DMS79 (cell line): ENCODE measurements at regions not wholly inside any gene's neighbourhood (a gene's known extent, or its start where the extent isn't known, plus 50 kb on each side); places are given as distances from the start of the nearest gene placed in this dataset.

ENCODE experiments used
- DNase-seq: peaks from one replicate; lab custom pipeline; 2025; lab: John Stamatoyannopoulos, UW

DNA sequence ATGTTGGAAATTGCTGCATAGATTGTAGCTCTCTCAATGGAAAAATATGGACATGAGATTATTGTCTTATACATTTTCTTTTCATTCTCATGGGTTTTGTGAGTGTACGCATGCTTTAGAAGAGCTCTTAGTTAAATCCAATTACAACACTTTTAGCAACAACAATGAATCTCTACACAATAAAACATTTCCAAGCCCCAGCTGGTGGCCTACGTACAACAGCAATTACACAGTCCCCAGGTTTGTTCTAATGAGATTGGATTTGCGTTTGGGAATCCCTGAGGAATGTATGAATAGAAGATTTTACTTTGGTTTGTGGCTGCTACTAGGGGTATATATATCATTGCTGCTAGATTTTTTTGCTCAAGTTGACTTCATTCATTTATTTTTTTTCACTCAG lies 98.6 kb downstream of the FHDC1 start:
- DNase-seq = no peak

DNA sequence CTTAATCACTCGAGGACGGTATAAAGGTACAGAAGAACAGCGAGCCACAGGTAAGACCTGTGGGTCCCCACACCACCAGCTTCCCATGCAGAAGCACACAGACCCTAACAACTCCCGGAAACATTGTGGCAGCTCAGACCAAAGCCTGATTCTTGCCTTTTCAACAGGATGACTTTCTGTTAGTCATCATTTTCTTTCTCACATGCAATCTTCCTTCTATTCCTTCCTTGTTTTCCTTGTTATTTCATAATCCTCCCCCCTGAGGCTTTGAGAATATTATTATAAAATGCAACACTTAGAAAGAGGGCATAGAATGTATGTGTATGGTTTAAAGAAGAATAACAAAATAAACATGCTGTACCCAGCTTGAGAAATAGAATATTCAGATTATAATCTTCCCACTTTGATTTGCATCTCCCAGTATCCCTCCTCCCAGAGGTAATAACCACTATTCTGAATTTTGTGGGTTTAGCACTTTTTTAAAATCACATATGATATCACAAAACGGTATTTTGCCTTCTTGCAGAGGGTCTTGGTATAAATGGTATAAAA lies 100.9 kb downstream of the FHDC1 start:
- DNase-seq = no peak

DNA sequence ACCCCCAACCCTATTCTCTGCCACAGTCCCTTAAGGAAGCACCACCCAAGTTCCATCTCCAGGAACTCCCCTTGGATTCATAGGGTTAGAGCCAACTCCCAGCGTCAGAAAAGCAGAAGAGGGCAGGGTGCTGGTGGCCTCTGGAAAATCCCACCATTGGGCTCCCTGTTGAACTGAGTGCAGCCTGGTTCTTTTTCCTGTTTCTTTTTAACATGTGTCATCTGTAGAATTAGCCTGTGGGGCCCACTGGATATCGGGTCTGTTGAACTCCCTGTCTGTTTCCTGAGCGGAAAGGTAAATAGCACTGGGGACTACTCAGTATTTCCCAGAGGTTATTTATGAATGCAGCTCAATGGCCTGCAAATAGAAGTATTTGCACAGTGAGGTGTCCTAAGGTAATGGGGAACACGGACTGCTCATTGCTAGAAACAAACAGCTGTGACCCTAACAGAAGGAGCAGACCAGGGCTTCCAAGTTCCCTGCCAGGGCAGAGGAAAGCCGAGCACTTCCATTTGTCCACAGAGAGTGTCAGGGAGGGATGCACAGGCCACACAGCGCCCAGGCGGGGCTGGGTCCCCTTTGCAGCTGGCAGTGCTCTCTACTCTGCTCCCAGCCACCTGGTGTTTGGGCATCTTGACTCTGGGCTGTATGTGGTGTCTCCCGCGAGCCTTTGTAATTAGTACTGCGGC lies 102.6 kb downstream of the FHDC1 start:
- DNase-seq = no peak

DNA sequence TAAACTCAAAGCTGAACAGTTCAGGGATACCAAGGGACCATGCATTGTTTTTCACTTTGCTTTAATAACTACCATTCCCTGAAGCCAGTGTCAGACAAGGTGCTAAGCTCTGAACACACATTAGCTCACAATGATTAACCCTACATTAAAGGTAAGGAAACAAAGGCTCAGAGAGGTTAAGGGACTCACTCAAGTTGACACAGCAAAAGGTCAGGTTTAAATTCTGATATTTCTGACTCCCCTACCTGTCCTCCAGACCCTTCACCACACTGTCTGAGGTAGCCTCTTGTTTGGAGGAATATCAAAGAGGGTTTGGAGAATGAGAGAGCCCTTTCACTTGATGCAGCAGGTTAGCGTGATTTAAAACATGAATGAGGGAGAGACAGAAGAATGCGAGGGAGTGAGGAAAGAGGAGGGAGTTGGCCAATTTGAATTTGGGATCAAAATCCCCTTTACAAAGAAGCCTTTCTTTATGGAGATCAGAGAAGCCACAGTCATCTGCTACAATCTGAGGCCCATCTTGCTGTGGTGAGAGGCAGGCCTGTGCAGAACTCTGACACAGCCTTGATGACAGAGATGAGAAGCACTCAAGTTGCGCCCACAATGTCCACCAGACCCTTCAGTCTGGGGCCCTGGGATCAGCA lies 103.5 kb downstream of the FHDC1 start:
- no peak for DNase-seq

DNA sequence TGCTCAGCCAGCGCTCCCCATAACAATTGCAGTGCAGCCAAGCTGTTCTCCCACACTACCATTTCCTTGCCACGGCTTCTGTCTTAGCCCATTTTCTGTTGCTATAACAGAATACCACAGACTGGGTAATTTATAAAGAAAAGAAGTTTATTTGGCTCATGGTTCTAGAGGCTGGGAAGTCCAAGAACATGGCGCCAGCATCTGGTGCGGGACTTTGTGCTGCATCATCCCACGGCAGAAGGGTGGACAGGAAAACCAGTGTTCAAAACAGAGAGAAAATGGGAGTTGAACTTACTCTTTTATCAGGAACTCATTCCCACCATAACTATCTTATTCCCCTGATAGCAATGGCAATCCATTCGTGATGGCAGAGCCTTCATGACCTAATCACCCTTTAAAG lies 104.6 kb downstream of the FHDC1 start:
- no peak for DNase-seq

DNA sequence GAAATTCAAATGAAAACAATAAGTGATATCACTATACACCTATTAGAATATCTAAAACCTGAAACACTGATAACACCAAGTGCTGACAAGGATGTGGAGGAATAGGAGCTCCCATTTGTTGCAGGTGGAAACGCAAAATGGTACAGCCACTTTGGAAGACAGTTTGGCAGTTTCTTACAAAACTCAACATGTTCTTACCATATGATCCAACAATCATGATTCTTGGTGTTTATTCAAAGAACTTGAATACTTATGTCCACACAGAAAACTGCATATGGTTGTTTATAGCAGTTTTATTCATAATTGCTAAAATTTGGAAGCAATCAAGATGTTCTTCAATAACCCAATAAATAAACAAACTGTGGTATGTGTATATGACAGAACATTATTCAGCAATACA lies 107.9 kb downstream of the FHDC1 start:
- DNase-seq = no peak

DNA sequence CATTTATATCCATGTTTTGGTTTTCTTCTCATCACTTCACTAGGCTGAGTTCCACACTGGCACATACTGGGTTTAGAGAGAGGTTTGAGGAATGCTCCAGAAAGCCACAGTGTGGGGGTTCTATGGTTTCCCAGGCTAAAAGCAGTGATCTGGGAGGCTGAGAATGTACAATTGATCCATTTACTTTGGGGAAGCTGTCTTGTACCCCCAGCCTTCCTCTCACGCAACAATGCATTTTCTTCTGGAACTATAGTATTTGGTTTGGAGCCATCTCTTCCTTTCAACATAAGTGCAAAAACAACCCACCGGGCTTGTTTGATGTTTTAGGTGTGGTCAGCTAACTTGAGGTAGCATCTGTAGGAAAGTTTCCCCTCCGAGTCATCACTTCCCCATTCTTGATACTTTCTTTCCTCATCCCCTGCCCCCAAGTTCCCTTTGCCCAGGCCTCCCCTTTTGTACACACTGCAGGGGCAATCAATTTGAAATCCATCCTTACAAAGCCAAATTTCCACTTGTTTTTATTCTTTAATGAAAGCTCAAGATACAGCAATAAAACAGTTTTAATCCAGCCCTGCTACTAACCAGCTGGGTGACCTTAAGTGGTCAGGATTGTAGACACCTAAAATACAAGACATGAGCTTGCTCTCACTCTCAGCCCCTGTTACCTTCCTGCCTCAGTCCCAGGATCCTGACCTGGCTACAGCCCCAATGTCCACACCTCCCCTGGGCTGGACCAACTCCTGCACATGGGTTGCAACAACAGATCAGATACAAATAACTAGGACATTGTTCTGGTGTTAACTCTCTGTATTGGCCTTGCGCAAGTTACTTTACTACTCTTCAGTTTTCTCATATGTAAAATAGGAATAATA lies 109.2 kb downstream of the FHDC1 start:
- DNase-seq = no peak

DNA sequence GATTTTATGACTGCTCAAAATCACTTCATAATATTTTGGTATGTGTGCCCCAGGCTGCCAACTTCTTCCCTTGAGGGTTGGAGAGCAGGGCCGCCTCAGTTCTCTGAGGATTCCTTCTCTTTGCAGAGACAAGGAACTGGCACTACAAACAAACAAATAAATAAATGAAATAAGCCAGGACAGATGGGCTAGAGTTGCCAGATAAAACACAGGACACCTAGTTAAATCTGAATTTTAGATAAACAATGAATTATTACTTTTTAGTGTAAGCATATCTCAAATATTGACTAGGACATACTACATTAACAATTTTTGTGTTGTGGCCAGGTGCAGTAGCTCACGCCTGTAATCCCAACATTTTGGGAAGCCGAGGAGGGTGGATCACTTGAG lies 122.5 kb downstream of the FHDC1 start:
- no peak for DNase-seq

DNA sequence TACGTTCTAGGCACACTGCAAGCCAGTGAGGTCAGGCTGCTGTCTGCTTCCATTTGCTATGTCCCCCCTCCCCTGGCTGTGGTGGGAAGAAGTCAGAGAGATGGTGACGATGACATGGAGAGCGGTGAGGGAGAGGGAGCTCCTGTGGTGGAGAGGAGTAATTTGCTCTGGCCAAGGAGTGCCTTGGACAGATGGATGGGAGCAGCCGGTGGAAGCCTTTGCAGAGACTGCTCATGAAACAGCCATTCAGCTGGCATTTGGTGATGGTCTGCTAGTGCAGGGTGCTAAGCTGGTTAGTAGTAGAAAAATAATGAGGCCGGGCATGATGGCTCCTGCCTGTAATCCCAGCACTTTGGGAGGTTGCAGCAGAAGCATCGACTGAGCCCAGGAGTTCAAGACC lies 124.1 kb downstream of the FHDC1 start:
- DNase-seq = no peak

DNA sequence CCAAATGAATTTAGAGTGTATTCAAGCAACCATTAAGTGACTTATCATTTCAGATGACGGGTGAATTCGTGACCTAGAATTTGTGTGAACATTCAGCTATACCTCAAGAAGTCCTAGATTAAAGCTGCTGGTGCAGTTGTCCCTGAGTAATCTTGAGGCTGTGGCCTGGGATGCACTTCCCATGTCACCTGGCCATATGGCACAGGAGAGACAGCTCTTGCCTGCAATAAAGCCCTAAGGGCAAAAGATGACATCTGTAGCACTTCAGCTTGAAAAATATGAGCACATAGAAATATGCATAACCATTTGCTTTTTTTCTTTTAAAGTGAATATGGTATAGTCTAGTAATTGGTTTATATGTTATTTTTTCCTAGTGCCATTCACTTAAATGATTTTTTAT lies 125.8 kb downstream of the FHDC1 start:
- no peak for DNase-seq

DNA sequence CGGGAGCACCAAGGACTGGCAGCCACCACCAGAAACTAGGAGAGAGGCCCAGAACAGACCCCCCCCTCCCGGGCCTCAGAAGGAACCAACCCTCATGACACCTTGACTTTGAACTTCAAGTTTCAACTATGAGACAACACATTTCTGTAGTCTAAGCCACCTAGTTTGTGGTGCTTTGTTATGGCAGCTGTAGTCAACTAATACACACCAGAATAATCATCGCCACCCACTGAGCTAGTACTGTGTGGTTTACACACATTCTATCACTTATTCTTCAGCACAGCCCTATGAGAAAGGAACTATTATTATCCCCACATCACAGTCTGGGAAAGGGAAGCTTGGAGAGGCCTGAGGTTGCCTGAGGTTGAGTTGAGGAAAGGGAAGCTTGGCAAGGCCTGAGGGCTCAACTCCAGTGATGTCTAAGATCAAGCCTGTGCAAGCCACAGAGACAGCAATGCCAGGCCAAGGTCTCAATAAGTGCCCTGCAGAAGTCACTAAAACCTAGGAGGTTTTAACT lies 126.6 kb downstream of the FHDC1 start:
- DNase-seq = no peak

DNA sequence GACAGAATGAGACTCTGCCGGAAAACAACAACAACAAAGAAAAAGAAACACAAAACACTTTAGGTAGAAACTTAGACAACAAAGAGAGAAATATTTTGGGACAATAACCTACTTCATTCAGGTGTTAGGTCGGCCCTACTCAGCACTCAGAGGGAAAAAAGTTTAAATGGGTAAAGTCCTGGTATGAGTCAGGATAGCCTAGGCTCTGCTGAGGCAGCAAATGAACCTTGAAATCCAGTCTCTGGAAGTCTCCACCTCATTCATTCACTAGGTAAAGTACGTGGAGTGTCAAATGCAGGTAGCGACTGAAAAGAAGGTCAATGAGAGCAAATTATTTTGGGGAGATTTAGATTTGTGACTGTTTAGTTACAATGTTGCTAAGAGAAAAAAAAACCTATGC lies 127.4 kb downstream of the FHDC1 start:
- DNase-seq = no peak

DNA sequence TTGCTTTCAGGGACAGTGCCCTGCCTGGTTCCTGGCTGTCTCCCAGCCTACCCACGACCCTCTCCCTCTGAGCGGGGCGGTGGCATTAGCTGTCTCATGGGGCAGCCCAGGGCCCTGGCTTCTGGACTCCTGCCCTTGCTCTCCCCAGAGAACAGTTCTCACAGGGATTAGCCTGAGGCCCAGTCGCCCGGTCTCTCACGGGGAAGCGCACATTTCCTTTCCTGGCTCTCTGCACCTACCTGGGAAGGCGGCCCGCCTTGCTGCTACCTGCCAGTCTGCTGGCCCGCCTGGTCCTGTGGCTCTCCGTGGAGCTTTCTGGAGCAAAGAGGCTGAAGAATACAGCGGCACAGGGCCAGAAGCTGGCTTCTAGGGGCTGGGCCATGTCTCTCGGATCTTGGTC lies 128.4 kb downstream of the FHDC1 start:
- no peak for DNase-seq

DNA sequence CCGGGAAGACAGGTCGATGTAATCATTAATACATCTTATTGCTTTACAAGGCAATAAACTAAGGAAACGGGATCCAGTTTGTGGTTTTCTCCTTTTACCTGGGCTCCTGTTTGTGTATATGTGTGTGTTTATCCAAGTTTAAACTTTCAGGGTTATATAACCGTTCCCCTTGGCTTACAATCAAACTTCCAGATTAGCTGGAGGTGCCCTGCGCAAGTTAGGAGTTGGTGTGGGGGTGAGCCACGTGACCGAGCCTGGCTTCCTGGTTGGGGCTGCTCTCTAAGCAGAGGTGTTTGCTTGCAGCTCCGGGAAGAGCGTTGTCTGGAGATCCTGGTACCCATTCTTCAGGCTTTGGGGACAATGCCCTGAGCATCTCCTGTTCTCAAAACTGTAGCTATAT lies 129.2 kb downstream of the FHDC1 start:
- no peak for DNase-seq

DNA sequence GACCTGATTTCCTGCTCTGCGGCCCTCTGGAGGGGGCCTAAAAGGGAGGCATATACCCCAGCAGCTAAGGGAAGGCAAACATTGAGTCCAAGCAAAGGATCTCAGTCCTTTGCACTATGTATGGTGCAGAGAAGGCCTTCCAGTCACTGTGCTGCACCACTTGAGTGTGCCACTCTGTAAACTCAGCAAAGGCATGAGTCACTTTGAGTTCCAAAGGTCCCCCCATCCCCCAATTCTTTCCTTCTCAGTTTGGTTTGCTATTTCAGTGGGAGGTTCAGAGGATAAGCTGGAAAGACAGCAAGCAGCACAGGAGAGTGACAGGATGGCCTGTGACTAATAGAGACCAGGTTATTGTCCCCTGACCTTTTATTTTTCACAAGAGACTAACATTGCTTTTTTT lies 131.3 kb downstream of the FHDC1 start:
- DNase-seq = no peak

DNA sequence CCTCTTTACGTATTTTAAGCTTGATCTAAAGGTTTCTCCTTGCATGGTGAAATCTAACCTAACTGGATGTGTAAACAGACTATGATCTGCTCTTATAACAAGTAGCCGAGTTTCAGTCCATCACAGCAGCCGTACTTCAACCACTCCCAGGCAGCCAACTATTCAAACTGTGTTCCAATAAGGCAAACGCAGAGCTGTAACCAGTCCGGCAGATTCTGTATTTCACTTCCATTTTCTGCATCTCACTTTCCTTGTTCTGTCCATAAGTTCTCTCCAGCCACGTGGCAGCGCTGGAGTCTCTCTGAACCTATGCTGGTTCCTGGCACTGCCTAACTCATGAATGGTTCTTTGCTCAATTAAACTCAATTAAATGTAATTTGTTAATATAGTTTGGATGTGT lies 132.6 kb downstream of the FHDC1 start:
- DNase-seq = no peak

DNA sequence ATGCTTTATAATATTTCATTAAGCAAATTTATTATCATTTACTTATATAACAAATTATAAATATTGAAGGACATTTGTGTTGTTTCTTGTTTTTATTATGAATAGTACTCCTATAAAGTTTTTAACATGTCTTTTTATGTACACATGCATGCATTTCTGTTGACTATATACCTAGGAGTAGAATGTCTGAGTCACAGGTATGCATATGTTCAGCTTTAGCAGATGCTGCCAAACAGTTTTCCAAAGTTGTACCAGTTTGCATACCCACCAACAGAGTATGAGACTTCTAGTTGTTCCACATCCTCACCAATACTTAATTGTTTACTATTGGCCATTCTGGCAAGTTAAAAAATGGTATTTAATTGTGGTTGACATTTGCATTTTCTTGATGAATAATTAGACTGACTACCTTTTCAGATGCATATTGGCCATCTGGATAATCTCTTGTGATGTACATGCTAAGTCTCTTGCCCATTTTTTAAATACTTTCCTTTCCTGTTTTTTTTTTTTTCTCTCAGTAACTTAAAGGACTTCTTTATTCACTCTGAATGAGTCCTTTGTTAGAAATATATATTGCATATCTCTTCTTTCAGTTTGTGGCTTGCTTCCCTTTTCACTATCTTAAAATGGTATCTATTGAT lies 132.2 kb upstream of the TRIM2 start:
- DNase-seq = no peak

DNA sequence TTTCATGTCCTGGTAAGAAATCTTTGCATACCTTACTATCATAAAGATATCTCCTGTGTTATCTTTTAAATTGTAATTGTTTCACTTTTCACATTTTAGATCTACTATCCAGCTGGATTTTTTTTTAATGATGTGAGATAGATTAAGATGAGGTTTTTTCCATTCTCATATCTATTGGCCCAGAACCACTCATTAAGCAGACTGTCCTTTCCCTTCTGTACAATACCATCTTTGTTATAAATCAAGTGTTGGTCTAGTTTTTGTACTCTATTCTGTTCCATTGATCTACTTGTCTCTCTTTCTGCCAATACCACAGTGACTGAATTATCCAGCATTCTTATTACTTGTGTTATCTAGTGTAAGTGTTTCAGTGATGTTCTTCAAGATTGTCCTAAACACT lies 131.6 kb upstream of the TRIM2 start:
- DNase-seq = no peak

DNA sequence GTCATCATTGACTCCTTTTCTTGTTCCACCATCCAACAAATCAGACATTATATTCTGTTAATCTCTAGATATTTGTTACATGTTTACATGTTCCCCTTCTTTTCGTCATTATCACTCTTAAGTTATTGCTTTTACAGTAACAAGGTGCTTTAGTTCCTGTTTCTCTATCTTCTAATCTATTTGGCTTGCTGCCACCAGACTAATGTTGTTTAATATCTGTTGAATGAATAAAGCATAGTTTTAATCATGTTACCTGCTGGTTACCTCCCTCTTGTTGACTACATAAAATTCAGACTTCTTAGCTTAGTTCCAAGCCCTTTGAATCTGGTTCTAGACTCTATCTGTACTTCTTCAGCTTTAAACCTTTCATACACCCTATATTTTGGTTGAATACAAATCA lies 129.8 kb upstream of the TRIM2 start:
- no peak for DNase-seq

DNA sequence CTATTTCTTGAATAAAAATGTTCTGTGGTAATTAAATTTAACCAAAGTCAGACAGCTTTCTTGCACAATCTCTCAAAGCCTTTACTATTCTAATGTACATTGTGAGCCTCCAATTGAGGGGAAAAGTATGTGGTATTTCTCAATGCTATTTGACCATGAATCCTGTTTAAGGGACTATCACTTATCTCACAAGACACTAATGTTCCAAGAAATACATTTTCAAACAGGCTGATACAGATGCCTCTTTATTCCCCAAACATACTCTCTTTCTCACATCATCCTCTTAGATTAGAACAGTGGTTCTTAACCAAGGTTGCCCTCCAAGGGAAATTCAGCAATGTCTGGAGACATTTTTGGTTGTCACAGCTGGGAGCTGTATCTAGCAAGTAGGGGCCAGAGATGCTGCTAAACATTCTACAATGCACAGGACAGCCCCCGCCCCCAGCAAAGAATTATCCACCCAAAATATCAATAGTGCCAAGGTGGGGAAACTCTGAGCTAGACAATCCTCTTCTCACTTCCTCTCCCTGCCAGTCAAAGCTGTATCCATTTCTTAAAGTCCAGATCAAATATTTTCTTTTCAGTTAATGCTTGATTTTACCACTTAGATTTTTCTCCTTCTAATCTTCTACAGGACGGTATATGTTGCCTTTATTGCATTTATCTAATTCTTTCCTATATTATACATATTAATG lies 129.2 kb upstream of the TRIM2 start:
- DNase-seq = no peak

DNA sequence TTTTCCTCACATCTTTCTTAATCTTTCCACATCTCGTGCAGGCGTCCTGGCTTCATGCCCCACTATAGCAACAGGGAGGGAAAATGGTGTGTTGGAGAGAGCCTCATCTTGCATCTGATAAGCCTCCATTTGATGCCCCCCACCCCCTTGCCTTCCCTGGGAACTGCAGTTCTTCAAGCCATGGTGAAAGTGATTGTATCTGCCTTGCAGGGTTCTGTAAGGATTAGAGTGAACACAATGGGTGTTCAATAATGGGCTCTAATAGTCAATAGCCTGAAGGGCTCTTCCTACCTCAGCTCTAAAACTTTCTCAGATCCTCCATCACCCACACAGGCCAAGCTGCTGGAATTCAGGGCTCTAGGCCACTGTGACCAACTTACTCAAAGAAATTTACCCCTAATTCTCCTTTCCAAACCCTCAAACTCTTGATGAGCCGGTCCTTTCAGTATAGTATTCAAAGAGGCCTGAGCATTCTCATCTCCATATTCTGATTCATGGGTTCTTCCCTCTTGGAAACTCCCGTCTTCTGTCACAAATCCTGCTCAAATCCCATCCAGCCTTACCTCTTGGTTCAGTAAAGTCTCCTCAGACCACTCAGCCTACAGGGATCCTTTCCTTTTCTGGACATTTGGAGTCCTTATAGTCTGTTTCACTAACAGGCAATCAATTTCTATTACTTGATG lies 128.3 kb upstream of the TRIM2 start:
- no peak for DNase-seq
